Naive B cell (primary cell): ENCODE measurements at regions not wholly inside any gene's neighbourhood (a gene's known extent, or its start where the extent isn't known, plus 50 kb on each side); places are given as distances from the start of the nearest gene placed in this dataset.

Source experiments
- ATAC-seq, 2 donors: fragments of 150-1000 bp; cut with Tn5 transposase; 2 replicates each; pipeline ENCODE4 v1.10.0; 2021; ENCODE audit warnings: low read depth in 2 of 2, mild to moderate bottlenecking in 2 of 2, moderate library complexity in 2 of 2
- DNase-seq: peaks from one replicate; pipeline ENCODE4 v3.0.0; 2022
- H3K27ac Mint-ChIP-seq, 6 donors: one replicate each; pipeline ENCODE4 v1.8.0; 2020 to 2022; ENCODE audit warnings: mild to moderate bottlenecking in 6 of 6, mixed read lengths in 6 of 6, moderate library complexity in 5 of 6, inconsistent platforms in 2 of 6
- H3K27me3 Mint-ChIP-seq, 3 donors: one replicate each; pipeline ENCODE4 v1.8.0; 2021 to 2022; ENCODE audit warnings: mixed read lengths in 3 of 3, mild to moderate bottlenecking in 1 of 3
- H3K36me3 Mint-ChIP-seq, 2 donors: one replicate each; pipeline ENCODE4 v1.8.0; 2020 to 2022; ENCODE audit warnings: mixed read lengths in 2 of 2, inconsistent platforms in 1 of 2, mild to moderate bottlenecking in 1 of 2
- H3K4me1 Mint-ChIP-seq, 3 donors: one replicate each; pipeline ENCODE4 v1.8.0; 2020 to 2022; ENCODE audit warnings: mixed read lengths in 3 of 3, inconsistent platforms in 1 of 3, mild to moderate bottlenecking in 1 of 3, moderate library complexity in 1 of 3
- H3K4me3 Mint-ChIP-seq, 8 donors: one replicate each; pipeline ENCODE4 v1.8.0; 2020 to 2022; ENCODE audit warnings: mild to moderate bottlenecking in 8 of 8, mixed read lengths in 8 of 8, moderate library complexity in 8 of 8, inconsistent platforms in 2 of 8
- H3K9me3 Mint-ChIP-seq, 7 donors: one replicate each; pipeline ENCODE4 v1.8.0; 2020 to 2022; ENCODE audit warnings: mixed read lengths in 7 of 7, mild to moderate bottlenecking in 5 of 7, inconsistent platforms in 2 of 7, moderate library complexity in 1 of 7

- no peak for ATAC-seq
- Mint-ChIP-seq H3K27me3 (peaks cover 0 to 5% (median 0%) of the 10 kb centered on the region in 3 donors), H3K9me3 (no peaks in the 10 kb centered on the region), H3K4me1 (no peaks in the 10 kb centered on the region), H3K36me3 (no peaks in the 10 kb centered on the region), H3K27ac (no peak overlapping the region), H3K4me3 (no peak overlapping the region)
- no peak for DNase-seq
Observed at GRCh38 chr2:157940024-157940423, 63.9 kb upstream of the ACVR1 start.

DNA sequence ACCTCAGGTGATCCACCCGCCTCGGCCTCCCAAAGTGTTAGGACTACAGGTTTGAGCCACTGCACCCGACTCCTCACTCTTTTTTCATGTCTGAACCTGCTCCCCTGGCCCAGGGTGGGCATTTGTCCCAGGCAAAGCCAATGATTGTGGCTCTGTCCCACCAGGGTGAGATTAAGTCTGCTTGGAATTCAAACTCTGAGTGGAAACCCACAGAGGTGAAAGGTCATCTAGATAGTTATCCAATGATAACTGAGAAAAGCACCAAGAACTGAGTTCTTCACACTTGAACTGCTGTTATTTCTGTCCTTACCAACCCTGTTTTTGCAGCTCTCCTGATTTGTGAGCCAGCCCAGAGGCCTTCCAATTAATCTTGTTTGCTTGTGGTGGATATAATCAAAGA is 62.4 kb upstream of the ACVR1 start:
- ATAC-seq, result no peak
- DNase-seq, result no peak
- H3K27ac Mint-ChIP-seq, result no peak overlapping the region
- no peaks in the 10 kb centered on the region for H3K9me3 Mint-ChIP-seq
- no peaks in the 10 kb centered on the region for H3K36me3 Mint-ChIP-seq
- peaks cover 0 to 8% (median 0%) of the 10 kb centered on the region in 3 donors for H3K27me3 Mint-ChIP-seq
- H3K4me1 Mint-ChIP-seq, result no peaks in the 10 kb centered on the region
- no peak overlapping the region for H3K4me3 Mint-ChIP-seq

DNA sequence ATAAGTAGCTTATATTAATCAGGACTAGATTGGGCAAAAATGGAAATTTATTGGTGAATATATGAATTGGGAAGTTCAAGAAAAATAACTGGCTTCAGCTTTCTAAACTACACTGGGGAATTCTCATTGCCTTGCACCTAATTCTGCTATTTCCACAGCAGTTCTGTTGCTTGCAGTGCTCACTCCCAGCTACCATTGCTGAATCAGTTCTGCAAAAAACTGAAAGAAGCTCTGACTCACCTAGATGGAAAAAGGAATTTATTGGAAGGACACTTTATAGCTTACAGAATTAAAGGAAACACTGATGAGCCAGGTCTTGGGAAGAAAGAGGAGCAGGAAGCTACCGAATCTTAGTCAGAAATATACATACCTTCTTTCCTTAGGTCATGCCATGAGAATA is 60.3 kb upstream of the ACVR1 start:
- Mint-ChIP-seq H3K9me3 (no peaks in the 10 kb centered on the region), H3K36me3 (no peaks in the 10 kb centered on the region), H3K4me1 (no peaks in the 10 kb centered on the region), H3K4me3 (no peak overlapping the region), H3K27ac (no peak overlapping the region), H3K27me3 (peaks cover 0 to 14% (median 0%) of the 10 kb centered on the region in 3 donors)
- DNase-seq (no peak), ATAC-seq (no peak)

DNA sequence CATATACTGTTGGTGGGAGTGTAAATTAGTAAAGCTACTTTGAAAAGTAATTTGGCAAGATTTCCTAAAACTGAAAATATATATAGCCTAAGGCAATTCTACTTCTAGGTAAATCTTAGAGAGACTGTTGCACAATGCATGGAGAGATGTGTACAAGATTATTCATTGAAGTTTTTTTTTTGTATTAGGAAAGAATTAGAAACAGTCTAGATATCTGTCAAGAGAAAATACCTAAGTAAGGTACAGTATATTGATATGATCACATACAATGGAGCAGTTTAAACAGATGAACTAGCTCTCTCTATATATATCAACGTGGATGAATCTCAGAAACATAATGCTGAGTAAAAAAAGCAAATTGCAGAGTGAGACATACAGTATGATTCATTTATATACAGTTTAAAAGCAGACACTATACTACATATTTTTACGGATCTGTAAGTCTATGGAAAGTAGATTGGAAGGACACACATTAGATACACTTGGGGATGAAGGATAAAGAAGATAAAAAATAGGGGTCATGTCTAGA is 59.3 kb upstream of the ACVR1 start:
- Mint-ChIP-seq H3K4me3 (no peak overlapping the region), H3K36me3 (no peaks in the 10 kb centered on the region), H3K27me3 (peaks cover 0 to 14% (median 0%) of the 10 kb centered on the region in 3 donors), H3K27ac (no peak overlapping the region), H3K4me1 (no peaks in the 10 kb centered on the region), H3K9me3 (no peaks in the 10 kb centered on the region)
- DNase-seq (no peak), ATAC-seq (no peak)

- H3K9me3 Mint-ChIP-seq, result no peaks in the 10 kb centered on the region
- no peaks in the 10 kb centered on the region for H3K36me3 Mint-ChIP-seq
- peaks cover 0 to 14% (median 5%) of the 10 kb centered on the region in 3 donors for H3K27me3 Mint-ChIP-seq
- H3K4me1 Mint-ChIP-seq, result no peaks in the 10 kb centered on the region
- H3K4me3 Mint-ChIP-seq, result no peak overlapping the region
- H3K27ac Mint-ChIP-seq, result no peak overlapping the region
- DNase-seq, result no peak
- no peak for ATAC-seq
Observed at GRCh38 chr2:157934684-157935377, 58.7 kb upstream of the ACVR1 start.

GRCh38 chr2:157933160-157933920 is 57.2 kb upstream of the ACVR1 start:
- Mint-ChIP-seq H3K4me1 (no peaks in the 10 kb centered on the region), H3K4me3 (no peak overlapping the region), H3K27ac (no peak overlapping the region), H3K36me3 (no peaks in the 10 kb centered on the region), H3K27me3 (peaks cover 0 to 14% (median 7%) of the 10 kb centered on the region in 3 donors), H3K9me3 (no peaks in the 10 kb centered on the region)
- ATAC-seq (no peak), DNase-seq (no peak)

- peaks cover 0 to 14% (median 7%) of the 10 kb centered on the region in 3 donors for H3K27me3 Mint-ChIP-seq
- H3K4me3 Mint-ChIP-seq, result no peak overlapping the region
- H3K27ac Mint-ChIP-seq, result no peak overlapping the region
- ATAC-seq (no peak), DNase-seq (no peak)
- no peaks in the 10 kb centered on the region for H3K4me1 Mint-ChIP-seq
- no peaks in the 10 kb centered on the region for H3K9me3 Mint-ChIP-seq
- H3K36me3 Mint-ChIP-seq, result no peaks in the 10 kb centered on the region
Observed at GRCh38 chr2:157932480-157933159, 56.5 kb upstream of the ACVR1 start.

DNA sequence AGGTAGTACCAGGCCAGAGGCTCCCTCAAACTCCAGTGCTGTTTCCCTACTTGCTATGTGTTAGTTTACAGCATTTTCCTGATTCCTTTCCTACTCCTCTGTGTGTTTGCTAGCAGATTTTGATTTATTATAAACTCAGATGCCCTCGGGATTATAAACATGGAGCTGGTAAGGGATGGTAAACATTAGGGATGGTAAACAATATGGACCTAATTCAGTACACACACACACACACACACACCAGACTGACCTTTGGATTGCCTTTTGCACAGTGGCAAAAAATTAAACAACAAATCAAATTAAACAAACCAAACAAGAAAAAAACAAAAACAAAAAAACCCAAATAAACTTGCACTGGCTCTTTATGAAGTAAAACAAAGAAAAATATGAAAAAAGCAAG is 55.4 kb upstream of the ACVR1 start:
- Mint-ChIP-seq H3K4me1 (no peaks in the 10 kb centered on the region), H3K36me3 (no peaks in the 10 kb centered on the region), H3K27ac (no peak overlapping the region), H3K27me3 (peaks cover 0 to 14% (median 7%) of the 10 kb centered on the region in 3 donors), H3K4me3 (no peak overlapping the region), H3K9me3 (no peaks in the 10 kb centered on the region)
- ATAC-seq (no peak), DNase-seq (no peak)

GRCh38 chr2:157930728-157931127 is 54.6 kb upstream of the ACVR1 start:
- Mint-ChIP-seq H3K4me3 (no peak overlapping the region), H3K27ac (no peak overlapping the region), H3K9me3 (no peaks in the 10 kb centered on the region), H3K27me3 (peaks cover 0 to 14% (median 7%) of the 10 kb centered on the region in 3 donors), H3K4me1 (no peaks in the 10 kb centered on the region), H3K36me3 (no peaks in the 10 kb centered on the region)
- ATAC-seq, result no peak
- no peak for DNase-seq

GRCh38 chr2:157929871-157930667 is 53.9 kb upstream of the ACVR1 start:
- DNase-seq (no peak), ATAC-seq (no peak)
- Mint-ChIP-seq H3K36me3 (no peaks in the 10 kb centered on the region), H3K4me1 (no peaks in the 10 kb centered on the region), H3K9me3 (no peaks in the 10 kb centered on the region), H3K27ac (no peak overlapping the region), H3K4me3 (no peak overlapping the region), H3K27me3 (peaks cover 3 to 14% (median 7%) of the 10 kb centered on the region in 3 donors)

DNA sequence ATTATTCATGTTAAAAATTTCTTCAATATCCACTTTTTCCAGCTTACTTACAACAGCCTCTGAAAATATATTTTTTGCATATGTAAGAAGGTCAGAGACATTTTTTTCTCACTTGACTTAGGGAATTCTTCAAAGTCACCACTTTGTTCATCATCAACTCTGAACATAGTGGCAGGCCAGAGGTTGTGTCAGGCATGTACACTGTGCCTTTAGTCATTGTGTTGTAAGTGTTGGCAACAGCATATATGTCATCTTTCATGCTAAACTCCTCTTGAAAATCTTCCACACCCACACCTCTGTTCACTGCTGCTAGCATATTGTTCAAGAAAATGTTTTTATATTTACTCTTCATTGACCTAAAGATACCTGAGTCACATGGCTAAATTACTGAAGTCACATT is 52.2 kb upstream of the ACVR1 start:
- H3K4me3 Mint-ChIP-seq, result no peak overlapping the region
- H3K4me1 Mint-ChIP-seq, result no peaks in the 10 kb centered on the region
- ATAC-seq (no peak), DNase-seq (no peak)
- H3K36me3 Mint-ChIP-seq, result no peaks in the 10 kb centered on the region
- no peaks in the 10 kb centered on the region for H3K9me3 Mint-ChIP-seq
- no peak overlapping the region for H3K27ac Mint-ChIP-seq
- peaks cover 4 to 7% (median 6%) of the 10 kb centered on the region in 3 donors for H3K27me3 Mint-ChIP-seq

GRCh38 chr2:157927155-157927554 is 51.0 kb upstream of the ACVR1 start:
- Mint-ChIP-seq H3K4me3 (no peak overlapping the region), H3K27me3 (peaks cover 6 to 11% (median 6%) of the 10 kb centered on the region in 3 donors), H3K36me3 (no peaks in the 10 kb centered on the region), H3K9me3 (no peaks in the 10 kb centered on the region), H3K27ac (no peak overlapping the region), H3K4me1 (no peaks in the 10 kb centered on the region)
- ATAC-seq, result no peak
- DNase-seq, result no peak
